H1 (cell line): ENCODE measurements at regions not wholly inside any gene's neighbourhood (a gene's known extent, or its start where the extent isn't known, plus 50 kb on each side); places are given as distances from the start of the nearest gene placed in this dataset.

Source experiments
- CTCF ChIA-PET: fragments of 300-600 bp; sonication (Branson Sonifier 250); formaldehyde crosslinking; loops from one replicate; lab custom pipeline; 2021; ENCODE audit not compliant: partially characterized antibody; lab: Charles Lee
- POLR2A ChIA-PET: fragments of 300-600 bp; sonication (Branson Sonifier 250); formaldehyde crosslinking; loops from one replicate; lab custom pipeline; 2021; ENCODE audit warnings: inconsistent platforms; ENCODE audit not compliant: partially characterized antibody; lab: Charles Lee
- DNase-seq, 2 experiments: peaks; one replicate each; pipeline versions ENCODE4 v3.0.0 to v3.0.0-alpha.2; 2010 to 2022; ENCODE audit warnings: low spot score in 2 of 2, low read depth in 1 of 2, mixed read lengths in 1 of 2
- FAIRE-seq: peaks from 2 replicates; lab custom pipeline; 2011; peaks lifted over from hg19 to GRCh38; lab: Jason Lieb, UNC
- H2AFZ ChIP-seq: 2 replicates; pipeline ENCODE4 v1.8.1; 2012; ENCODE audit warnings: low read length, inconsistent platforms
- H2AK5ac ChIP-seq: 2 replicates; pipeline ENCODE4 v1.6.1; 2013; ENCODE audit warnings: low read depth, low read length
- H2BK120ac ChIP-seq: replicated peaks from 2 replicates; pipeline ENCODE3; 2013; ENCODE audit warnings: low read depth, low read length, inconsistent platforms
- H2BK12ac ChIP-seq: 2 replicates; pipeline ENCODE4 v1.6.1; 2013; ENCODE audit warnings: low read depth, low read length
- H2BK15ac ChIP-seq: 2 replicates; pipeline ENCODE4 v1.6.1; 2013; ENCODE audit warnings: low read length
- H2BK20ac ChIP-seq: 2 replicates; pipeline ENCODE4 v1.6.1; 2013; ENCODE audit warnings: low read length
- H2BK5ac ChIP-seq: 2 replicates; pipeline ENCODE4 v1.6.1; 2013; ENCODE audit warnings: low read depth, low read length
- H3K14ac ChIP-seq: 2 replicates; pipeline ENCODE4 v1.6.1; 2013; ENCODE audit warnings: inconsistent platforms; ENCODE audit not compliant: insufficient read length
- H3K18ac ChIP-seq: 2 replicates; pipeline ENCODE4 v1.6.1; 2013; ENCODE audit warnings: low read length; ENCODE audit errors: extremely low read depth
- H3K23ac ChIP-seq: 2 replicates; pipeline ENCODE4 v1.6.1; 2013; ENCODE audit warnings: inconsistent platforms; ENCODE audit not compliant: insufficient read length
- H3K23me2 ChIP-seq: 2 replicates; pipeline ENCODE4 v1.6.1; 2013; ENCODE audit warnings: low read depth, low read length
- H3K27ac ChIP-seq: 2 replicates; pipeline ENCODE4 v1.6.1; 2011; ENCODE audit warnings: low read depth, low read length, inconsistent platforms
- H3K27me3 ChIP-seq, 4 experiments: replicated peaks in 1 of 4; 1 replicate in 1 of 4; 2 replicates in 3 of 4; pipeline versions ENCODE4 v1.6.1 to v1.8.1; 2011 to 2013; ENCODE audit warnings: low read length in 3 of 4, mild to moderate bottlenecking in 3 of 4, inconsistent platforms in 2 of 4, mixed read lengths in 2 of 4, moderate library complexity in 1 of 4; ENCODE audit not compliant: control insufficient read depth in 3 of 4, insufficient read depth in 3 of 4; ENCODE audit errors: extremely low read depth in 1 of 4
- H3K36me3 ChIP-seq, 4 experiments: 2 replicates each; pipeline versions ENCODE4 v1.6.1 to v1.8.1; 2011 to 2013; ENCODE audit warnings: mild to moderate bottlenecking in 4 of 4, low read length in 3 of 4, moderate library complexity in 2 of 4, control low read depth in 1 of 4, inconsistent platforms in 1 of 4; ENCODE audit not compliant: insufficient read depth in 4 of 4, control insufficient read depth in 2 of 4
- H3K4ac ChIP-seq: replicated peaks from 2 replicates; pipeline ENCODE3; 2013; ENCODE audit warnings: low read length, low read depth, mixed read lengths, inconsistent platforms; ENCODE audit not compliant: insufficient read length
- H3K4me1 ChIP-seq, 4 experiments: replicated peaks in 1 of 4; 1 replicate in 1 of 4; 2 replicates in 3 of 4; pipeline versions ENCODE4 v1.6.1 to v1.8.1; 2011 to 2013; ENCODE audit warnings: low read length in 3 of 4, inconsistent platforms in 2 of 4, mixed read lengths in 1 of 4; ENCODE audit not compliant: insufficient read depth in 4 of 4, control insufficient read depth in 3 of 4
- H3K4me2 ChIP-seq, 2 experiments: 2 replicates each; pipeline versions ENCODE4 v1.6.1 to v1.8.1; 2011 to 2013; ENCODE audit warnings: low read depth in 2 of 2, low read length in 2 of 2, control low read depth in 1 of 2, inconsistent platforms in 1 of 2, mild to moderate bottlenecking in 1 of 2; ENCODE audit not compliant: insufficient read depth in 1 of 2
- H3K4me3 ChIP-seq, 4 experiments: fragments of 200-600, 300-600 bp in 1 of 4; sonication (generic), shearing (Covaris generic), sonication (Bioruptor Twin) in 1 of 4; 2 replicates each; pipeline versions ENCODE4 v1.5.1 to v1.8.1; 2011 to 2016; ENCODE audit warnings: low read length in 4 of 4, low read depth in 3 of 4, control low read depth in 2 of 4, inconsistent platforms in 2 of 4, mild to moderate bottlenecking in 2 of 4, mixed read lengths in 1 of 4, moderate library complexity in 1 of 4; ENCODE audit not compliant: insufficient read depth in 2 of 4; ENCODE audit errors: extremely low read depth in 1 of 4
- H3K56ac ChIP-seq: replicated peaks from 2 replicates; pipeline ENCODE3; 2013; ENCODE audit warnings: low read depth, mild to moderate bottlenecking, mixed read lengths, low read length, inconsistent platforms; ENCODE audit not compliant: insufficient read length
- H3K79me1 ChIP-seq: 2 replicates; pipeline ENCODE4 v1.6.1; 2013; ENCODE audit warnings: low read depth, low read length, control low read depth
- H3K79me2 ChIP-seq, 2 experiments: 2 replicates each; pipeline versions ENCODE4 v1.6.1 to v1.8.1; 2012 to 2013; ENCODE audit warnings: low read length in 2 of 2, mild to moderate bottlenecking in 2 of 2, inconsistent platforms in 1 of 2; ENCODE audit not compliant: insufficient read depth in 2 of 2, control insufficient read depth in 1 of 2
- H3K9ac ChIP-seq, 4 experiments: replicated peaks in 1 of 4; 1 replicate in 1 of 4; 2 replicates in 3 of 4; pipeline versions ENCODE4 v1.6.1 to v1.8.1; 2011 to 2013; ENCODE audit warnings: low read depth in 3 of 4, low read length in 3 of 4, control low read depth in 2 of 4, mild to moderate bottlenecking in 2 of 4, moderate library complexity in 2 of 4, inconsistent platforms in 1 of 4; ENCODE audit errors: extremely low read depth in 1 of 4
- H3K9me3 ChIP-seq, 2 experiments: 2 replicates each; pipeline versions ENCODE4 v1.6.1 to v1.8.1; 2012 to 2013; ENCODE audit warnings: mild to moderate bottlenecking in 2 of 2, moderate library complexity in 2 of 2, control low read depth in 1 of 2, inconsistent platforms in 1 of 2, low read depth in 1 of 2, low read length in 1 of 2, mixed read lengths in 1 of 2; ENCODE audit not compliant: insufficient read depth in 2 of 2
- H4K20me1 ChIP-seq, 2 experiments: replicated peaks in 1 of 2; 2 replicates each; pipeline versions ENCODE3 to v1.8.1; 2011 to 2013; ENCODE audit warnings: inconsistent platforms in 2 of 2, low read length in 2 of 2, mild to moderate bottlenecking in 1 of 2; ENCODE audit not compliant: insufficient read depth in 2 of 2, control insufficient read depth in 1 of 2
- H4K5ac ChIP-seq: 2 replicates; pipeline ENCODE4 v1.6.1; 2013; ENCODE audit warnings: low read length, low read depth, mixed read lengths, inconsistent platforms; ENCODE audit not compliant: insufficient read length
- H4K8ac ChIP-seq: 2 replicates; pipeline ENCODE4 v1.8.0; 2013; ENCODE audit warnings: mild to moderate bottlenecking, moderate library complexity, low read length, inconsistent platforms; ENCODE audit not compliant: insufficient read depth; ENCODE audit errors: extremely low read depth
- H4K91ac ChIP-seq: replicated peaks from 2 replicates; pipeline ENCODE3; 2013; ENCODE audit warnings: low read length, mixed read lengths, inconsistent platforms; ENCODE audit not compliant: insufficient read length
- ATF3 ChIP-seq: IDR thresholded peaks from 2 replicates; pipeline ENCODE4 v1.6.1; 2011; ENCODE audit warnings: low read depth, mild to moderate bottlenecking, low read length; ENCODE audit not compliant: insufficient read depth
- CHD1 ChIP-seq: IDR thresholded peaks from 2 replicates; pipeline ENCODE4 v1.6.1; 2012; ENCODE audit warnings: low read depth, low read length, improper control_type of control experiment
- GABPA ChIP-seq: IDR thresholded peaks from 2 replicates; pipeline ENCODE4 v1.6.1; 2011; ENCODE audit warnings: mild to moderate bottlenecking, low read length, moderate library complexity, borderline replicate concordance; ENCODE audit not compliant: insufficient read depth
- GTF2F1 ChIP-seq: IDR thresholded peaks from 2 replicates; pipeline ENCODE4 v1.6.1; 2012; ENCODE audit warnings: low read depth, low read length, improper control_type of control experiment, borderline replicate concordance
- HDAC2 ChIP-seq, 2 experiments: fragments of 300-600 bp in 1 of 2; sonication (generic) in 1 of 2; IDR thresholded peaks; 2 replicates each; pipeline ENCODE4 v1.6.1; 2011 to 2012; ENCODE audit warnings: low read depth in 2 of 2, low read length in 2 of 2, mild to moderate bottlenecking in 2 of 2, moderate library complexity in 2 of 2, borderline replicate concordance in 1 of 2, inconsistent platforms in 1 of 2
- RBBP5 ChIP-seq: IDR thresholded peaks from 2 replicates; pipeline ENCODE4 v1.7.1; 2012; ENCODE audit warnings: low read depth, mild to moderate bottlenecking, inconsistent platforms, low read length, moderate library complexity, borderline replicate concordance
- SIRT6 ChIP-seq: IDR thresholded peaks from one replicate; pipeline ENCODE4 v1.7.1; 2012; ENCODE audit warnings: low read length, inconsistent platforms
- SP4 ChIP-seq: IDR thresholded peaks from 2 replicates; pipeline ENCODE4 v1.6.1; 2012; ENCODE audit warnings: low read length, inconsistent platforms
- TAF1 ChIP-seq: IDR thresholded peaks from 2 replicates; pipeline ENCODE4 v1.6.1; 2011; ENCODE audit warnings: mild to moderate bottlenecking, low read depth, low read length
- USF2 ChIP-seq: IDR thresholded peaks from 2 replicates; pipeline ENCODE4 v1.6.1; 2011; ENCODE audit warnings: low read length, improper control_type of control experiment
- YY1 ChIP-seq: IDR thresholded peaks from 2 replicates; pipeline ENCODE4 v1.6.1; 2011; ENCODE audit warnings: low read depth, mild to moderate bottlenecking, low read length
- WGBS, 2 experiments: shearing (Covaris generic) in 1 of 2; methylation state at CpG; one replicate each; pipeline versions ENCODE4 v1.1.6 to v1.1.7; 2013 to 2015; ENCODE audit warnings: low lambda C conversion rate in 2 of 2, mixed read lengths in 2 of 2, inconsistent platforms in 1 of 2, low coverage in 1 of 2, missing lambda C conversion rate in 1 of 2; ENCODE audit not compliant: insufficient replicate concordance in 2 of 2, insufficient coverage in 1 of 2, insufficient read length in 1 of 2; ENCODE audit errors: extremely low coverage in 1 of 2, missing lambda C conversion rate in 1 of 2; 5-methylcytosine and 5-hydroxymethylcytosine counted together

- Histone ChIP-seq H3K79me2 (no peaks in the 10 kb centered on the region), H3K4me3 (no peak overlapping the region), H3K23me2 (no peaks in the 10 kb centered on the region), H3K4me1 (no peaks in the 10 kb centered on the region), H3K9me3 (no peaks in the 10 kb centered on the region), H4K5ac (no peak overlapping the region), H4K20me1 (no peaks in the 10 kb centered on the region), H3K56ac (no peak overlapping the region), H2AFZ (no peak overlapping the region), H4K8ac (no peak overlapping the region), H3K23ac (no peak overlapping the region), H3K9ac (no peak overlapping the region), H2BK120ac (no peak overlapping the region), H2BK15ac (no peak overlapping the region), H2AK5ac (no peak overlapping the region), H4K91ac (no peak overlapping the region), H3K4ac (no peak overlapping the region), H3K27me3 (no peaks in the 10 kb centered on the region), H3K79me1 (no peaks in the 10 kb centered on the region), H2BK12ac (no peak overlapping the region), H3K4me2 (no peak overlapping the region), H3K27ac (no peak overlapping the region), H2BK20ac (no peak overlapping the region), H2BK5ac (no peak overlapping the region), H3K18ac (no peak overlapping the region), H3K36me3 (no peaks in the 10 kb centered on the region), H3K14ac (no peak overlapping the region)
- DNase-seq (no peak), FAIRE-seq (no peak)
- ChIA-PET CTCF (no interaction called here), POLR2A (no interaction called here)
- WGBS, 2 experiments: 93% methylated on average over 3 of the region's 3 CpGs; no CpG with 5 or more reads in 1 of the 2 experiments
- no peak for TF ChIP-seq GABPA
- no peak for TF ChIP-seq CHD1
- TF ChIP-seq YY1: no peak
- no peak for TF ChIP-seq SP4
- TF ChIP-seq ATF3: no peak
- no peak for TF ChIP-seq RBBP5
- TF ChIP-seq HDAC2 (IDR thresholded peaks at IDR 0.05; ENCODE audit: borderline replicate concordance in 1 of 2, low read depth in 2 of 2, low read length in 2 of 2): no peak
- TF ChIP-seq USF2: no peak
- no peak for TF ChIP-seq TAF1
- no peak for TF ChIP-seq GTF2F1
- no peak for TF ChIP-seq SIRT6
Measured at GRCh38 chr6:49087369-49087768, 375.7 kb downstream of the MMUT start.
